Stomach (tissue), 4 donors: ENCODE measurements at regions not wholly inside any gene's neighbourhood (a gene's known extent, or its start where the extent isn't known, plus 50 kb on each side); places are given as distances from the start of the nearest gene placed in this dataset.

Experiments
- CTCF ChIP-seq, 7 experiments: fragments of 450-650 bp in 4 of 7; fragments of 200-600 bp in 3 of 7; sonication (generic) in 3 of 7; IDR thresholded peaks; one replicate each; pipeline ENCODE4 v1.5.1; 2016 to 2019; ENCODE audit warnings: antibody characterized with exemption in 7 of 7, control low read depth in 2 of 7, mild to moderate bottlenecking in 1 of 7
- EP300 ChIP-seq: sonication (generic); formaldehyde crosslinking; IDR thresholded peaks from one replicate; pipeline ENCODE4 v1.6.1; 2017; ENCODE audit warnings: antibody characterized with exemption
- POLR2A ChIP-seq, 4 donors: fragments of 450-650 bp; IDR thresholded peaks; one replicate each; pipeline ENCODE4 v1.6.1; 2016; ENCODE audit warnings: antibody characterized with exemption in 4 of 4, control low read depth in 2 of 4, mild to moderate bottlenecking in 1 of 4, moderate library complexity in 1 of 4
- POLR2AphosphoS5 ChIP-seq, 3 donors: sonication (generic); formaldehyde crosslinking; IDR thresholded peaks; one replicate each; pipeline ENCODE4 v1.6.1; 2016; ENCODE audit warnings: antibody characterized with exemption in 3 of 3

GRCh38 chr1:87682565-87682964 lies 353.9 kb downstream of the LMO4 start:
- TF ChIP-seq POLR2AphosphoS5 (IDR thresholded peaks at IDR 0.05) (no peak), CTCF (IDR thresholded peaks at IDR 0.05) (no peak), POLR2A (IDR thresholded peaks at IDR 0.05) (no peak), EP300 (no peak)
